Fibroblast of villous mesenchyme (primary cell): ENCODE measurements at regions not wholly inside any gene's neighbourhood (a gene's known extent, or its start where the extent isn't known, plus 50 kb on each side); places are given as distances from the start of the nearest gene placed in this dataset.

ENCODE experiments used
- DNase-seq: peaks from one replicate; pipeline ENCODE4 v3.0.0-alpha.2; 2010; ENCODE audit warnings: low read depth
- H3K4me3 ChIP-seq: 2 replicates; pipeline ENCODE4 v1.5.1; 2011; ENCODE audit warnings: low read depth, mild to moderate bottlenecking, low read length
- TF ChIP-seq, protein P1 (sequence below): IDR thresholded peaks from 2 replicates; pipeline ENCODE4 v1.5.1; 2012; ENCODE audit warnings: low read depth, mild to moderate bottlenecking, low read length; ENCODE audit not compliant: insufficient read depth

DNA sequence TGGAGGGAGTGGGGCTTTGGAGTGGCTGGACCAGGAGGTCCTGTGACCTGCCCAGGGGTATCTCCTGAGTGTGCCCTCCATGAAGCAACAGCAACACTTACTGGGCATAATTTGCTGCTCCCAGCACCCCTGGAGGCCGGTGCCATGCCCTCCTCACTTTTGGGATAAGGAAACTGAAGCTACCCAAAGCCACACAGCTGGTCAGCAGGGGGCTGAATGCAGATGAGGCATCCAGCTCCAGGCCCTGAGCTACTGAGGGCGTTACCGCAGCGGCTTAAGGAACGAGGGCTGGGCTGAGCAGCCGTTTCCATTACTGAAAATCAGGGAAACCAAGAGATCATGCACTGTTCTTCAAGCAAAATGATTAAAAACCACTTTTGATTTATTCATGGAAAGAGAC lies 408.9 kb downstream of the GLRX3 start:
- no peak overlapping the region for H3K4me3 ChIP-seq
- DNase-seq: no peak
- TF ChIP-seq, protein P1, sequence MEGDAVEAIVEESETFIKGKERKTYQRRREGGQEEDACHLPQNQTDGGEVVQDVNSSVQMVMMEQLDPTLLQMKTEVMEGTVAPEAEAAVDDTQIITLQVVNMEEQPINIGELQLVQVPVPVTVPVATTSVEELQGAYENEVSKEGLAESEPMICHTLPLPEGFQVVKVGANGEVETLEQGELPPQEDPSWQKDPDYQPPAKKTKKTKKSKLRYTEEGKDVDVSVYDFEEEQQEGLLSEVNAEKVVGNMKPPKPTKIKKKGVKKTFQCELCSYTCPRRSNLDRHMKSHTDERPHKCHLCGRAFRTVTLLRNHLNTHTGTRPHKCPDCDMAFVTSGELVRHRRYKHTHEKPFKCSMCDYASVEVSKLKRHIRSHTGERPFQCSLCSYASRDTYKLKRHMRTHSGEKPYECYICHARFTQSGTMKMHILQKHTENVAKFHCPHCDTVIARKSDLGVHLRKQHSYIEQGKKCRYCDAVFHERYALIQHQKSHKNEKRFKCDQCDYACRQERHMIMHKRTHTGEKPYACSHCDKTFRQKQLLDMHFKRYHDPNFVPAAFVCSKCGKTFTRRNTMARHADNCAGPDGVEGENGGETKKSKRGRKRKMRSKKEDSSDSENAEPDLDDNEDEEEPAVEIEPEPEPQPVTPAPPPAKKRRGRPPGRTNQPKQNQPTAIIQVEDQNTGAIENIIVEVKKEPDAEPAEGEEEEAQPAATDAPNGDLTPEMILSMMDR: no peak

DNA sequence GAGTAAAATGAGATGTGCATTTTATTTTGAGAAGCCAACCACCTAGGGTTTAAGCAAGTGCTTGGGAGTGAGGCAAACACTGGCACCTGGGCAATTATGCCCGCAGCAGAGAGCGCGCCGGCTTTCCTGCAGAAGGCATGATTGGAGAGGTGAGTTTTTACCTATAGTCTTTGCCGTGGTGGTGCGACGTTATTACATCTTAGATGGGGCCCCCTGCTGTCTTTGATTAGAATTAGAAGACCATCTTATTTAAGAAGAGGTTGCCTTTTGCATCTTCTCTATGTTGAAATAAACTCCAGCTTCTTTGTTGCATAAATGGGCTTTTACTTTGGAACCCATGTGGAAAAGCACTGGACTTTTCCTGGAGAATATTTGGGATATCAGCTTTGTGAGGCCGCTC lies 409.5 kb downstream of the GLRX3 start:
- H3K4me3 ChIP-seq: no peak overlapping the region
- TF ChIP-seq, protein P1: no peak
- DNase-seq: no peak

DNA sequence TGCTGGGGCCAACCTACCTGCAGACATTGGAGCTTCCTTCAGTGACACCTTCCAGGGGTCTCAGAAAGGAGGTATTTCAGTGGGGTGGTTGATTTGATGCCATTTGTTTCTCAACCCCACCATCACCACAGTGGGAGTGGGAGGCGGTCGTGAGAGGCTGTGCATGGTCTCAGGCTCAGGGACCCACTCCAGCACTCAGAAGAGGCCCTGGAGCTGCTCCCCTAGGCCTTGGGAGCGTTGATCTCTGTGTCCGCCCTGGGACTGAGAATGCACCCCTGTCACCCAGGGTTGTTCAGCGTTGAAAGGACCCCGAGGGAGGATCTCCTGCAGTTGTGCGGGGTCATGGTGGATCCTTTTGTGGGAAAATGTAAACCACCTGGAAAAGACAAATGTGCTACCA lies 410.6 kb downstream of the GLRX3 start:
- TF ChIP-seq, protein P1: no peak
- no peak for DNase-seq
- no peak overlapping the region for H3K4me3 ChIP-seq

DNA sequence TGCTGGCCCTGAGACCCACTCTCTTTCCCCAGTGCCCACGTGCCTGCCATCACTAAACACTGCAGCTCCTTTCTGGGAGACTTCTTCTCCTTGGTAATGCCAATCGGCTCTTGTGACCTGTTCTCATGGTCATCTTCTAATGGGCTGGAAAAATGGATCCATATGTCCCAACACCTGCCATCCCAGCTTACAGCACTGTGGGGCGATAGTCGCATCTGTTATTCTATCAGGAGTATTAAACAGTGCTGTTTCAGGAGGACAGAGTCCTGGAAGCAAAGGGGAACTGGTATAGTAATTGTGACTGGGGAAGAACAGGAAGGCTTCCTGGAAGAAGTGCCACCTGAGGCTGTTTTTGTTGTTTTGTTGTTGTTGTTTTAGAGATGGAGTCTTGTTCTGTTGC lies 411.2 kb downstream of the GLRX3 start:
- DNase-seq: no peak

DNA sequence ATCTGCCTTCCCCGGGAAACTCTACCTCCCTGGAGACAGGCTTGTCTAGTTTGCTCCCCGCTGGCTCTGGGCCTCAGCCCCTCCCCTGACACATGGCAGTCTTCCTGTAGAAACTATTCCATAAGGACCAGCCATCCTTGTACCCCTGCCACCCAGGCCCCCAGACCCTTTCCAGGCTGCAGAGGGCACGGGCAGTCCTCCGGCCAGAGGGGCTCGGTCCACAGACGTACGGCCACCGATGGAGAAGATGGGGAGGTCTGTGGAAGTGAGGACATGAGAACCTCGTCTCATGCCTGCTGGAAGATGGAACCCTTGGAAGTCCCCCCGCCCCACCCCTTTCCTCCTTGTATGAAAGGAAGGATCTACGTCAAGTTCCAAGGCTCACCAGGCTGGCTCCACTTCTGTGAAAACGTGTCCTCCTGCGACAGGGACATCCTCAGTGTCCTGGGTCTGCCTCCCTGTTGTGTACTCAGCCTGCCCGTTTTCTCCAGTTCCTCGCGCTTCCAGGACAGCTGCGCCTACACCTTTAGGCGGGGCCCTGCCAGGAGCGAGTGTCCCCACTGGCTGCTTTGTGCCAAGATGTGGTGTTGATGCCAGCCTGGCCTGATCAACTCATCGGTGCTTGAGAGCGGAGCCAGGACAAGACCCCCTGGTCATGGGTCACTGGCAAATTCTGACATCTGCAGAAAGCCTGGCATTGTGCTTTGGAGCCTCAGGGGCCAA lies 414.9 kb downstream of the GLRX3 start:
- no peak overlapping the region for H3K4me3 ChIP-seq
- TF ChIP-seq, protein P1: no peak
- no peak for DNase-seq

More for the DNA sequence above, 411.2 kb downstream of the GLRX3 start:
- H3K4me3 ChIP-seq: no peak overlapping the region
- TF ChIP-seq, protein P1: no peak

DNA sequence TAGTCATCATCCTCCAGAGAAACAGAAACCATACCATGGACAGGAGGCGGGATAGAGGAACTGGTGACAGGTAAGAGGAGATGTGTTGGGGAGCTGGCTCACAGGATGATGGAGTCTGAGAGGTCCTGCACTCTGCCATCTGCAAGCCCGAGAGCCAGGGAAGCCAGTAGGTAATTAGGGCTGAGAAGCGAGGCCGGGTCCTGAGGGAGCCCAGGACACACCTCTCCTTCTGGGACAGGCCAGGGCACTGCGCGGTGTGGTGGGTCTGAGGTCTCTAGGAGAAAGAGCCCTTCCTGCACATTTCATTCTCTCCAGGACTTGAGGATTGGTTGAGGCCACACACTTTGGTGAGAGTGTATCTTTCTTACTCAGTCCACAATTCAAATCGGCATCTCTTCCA lies 415.5 kb downstream of the GLRX3 start:
- no peak overlapping the region for H3K4me3 ChIP-seq
- TF ChIP-seq, protein P1: no peak
- no peak for DNase-seq

DNA sequence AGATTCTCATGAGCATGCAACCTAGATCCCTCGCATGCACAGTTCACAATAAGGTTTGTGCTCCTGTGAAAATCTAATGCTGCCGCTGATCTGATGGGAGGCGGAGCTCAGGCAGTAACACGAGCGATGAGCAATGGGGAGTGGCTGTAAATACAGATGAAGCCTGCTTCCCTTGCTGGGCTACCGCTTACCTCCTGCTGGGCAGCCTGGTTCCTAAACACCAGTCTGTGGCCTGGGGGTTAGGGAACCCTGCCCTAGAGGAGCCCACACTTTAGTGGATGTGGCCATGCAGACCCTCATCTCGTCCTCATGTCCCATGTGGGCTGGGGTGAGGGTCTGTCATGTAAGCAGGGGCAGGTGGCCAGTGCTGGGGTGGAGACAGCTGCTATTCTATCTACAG lies 417.6 kb downstream of the GLRX3 start:
- DNase-seq: no peak
- TF ChIP-seq, protein P1: no peak

More for the DNA sequence above, 417.6 kb downstream of the GLRX3 start:
- H3K4me3 ChIP-seq: no peak overlapping the region
